SK-N-SH (cell line): ENCODE measurements at regions not wholly inside any gene's neighbourhood (a gene's known extent, or its start where the extent isn't known, plus 50 kb on each side); places are given as distances from the start of the nearest gene placed in this dataset.

ENCODE experiments used
- CTCF ChIA-PET: fragments of 300-600, 350-600 bp; formaldehyde crosslinking; extraction: SDS; loops from one replicate; lab custom pipeline; 2021; lab: Yijun Ruan, JAX
- POLR2A ChIA-PET: fragments of 350-600 bp; sonication (Branson Sonifier 250); formaldehyde crosslinking; extraction: SDS; loops from one replicate; lab custom pipeline; 2020; ENCODE audit warnings: antibody characterized with exemption, inconsistent platforms; lab: Yijun Ruan, JAX
- DNase-seq: peaks from one replicate; pipeline ENCODE4 v3.0.0; 2012
- H2AFZ ChIP-seq: fragments of 200-600 bp; sonication (generic); 2 replicates; pipeline ENCODE4 v1.8.1; 2016; ENCODE audit warnings: antibody characterized with exemption, mild to moderate bottlenecking, low read depth
- H3F3A ChIP-seq: fragments of 200-600 bp; sonication (generic); replicated peaks from 2 replicates; pipeline ENCODE3; 2016; ENCODE audit warnings: antibody characterized with exemption, mild to moderate bottlenecking; ENCODE audit not compliant: insufficient read depth
- H3K27ac ChIP-seq, 2 experiments: fragments of 200-500 bp in 1 of 2; fragments of 200-600 bp in 1 of 2; sonication (Bioruptor generic) in 1 of 2; sonication (generic), shearing (Covaris generic) in 1 of 2; 2 replicates each; pipeline versions ENCODE4 v1.5.1 to v1.6.1; 2014 to 2016; ENCODE audit warnings: low read depth in 2 of 2, inconsistent platforms in 1 of 2, low read length in 1 of 2, mild to moderate bottlenecking in 1 of 2, mixed read lengths in 1 of 2
- H3K27me3 ChIP-seq: fragments of 200-600 bp; sonication (generic), shearing (Covaris generic); 2 replicates; pipeline ENCODE4 v1.6.1; 2016; ENCODE audit warnings: mixed run types; ENCODE audit not compliant: insufficient read depth
- H3K36me3 ChIP-seq, 2 experiments: fragments of 200-500 bp in 1 of 2; fragments of 200-600 bp in 1 of 2; sonication (Bioruptor generic) in 1 of 2; sonication (generic) in 1 of 2; replicated peaks in 1 of 2; 2 replicates each; pipeline versions ENCODE3 to v1.5.1; 2014 to 2016; ENCODE audit warnings: low read length in 1 of 2, mild to moderate bottlenecking in 1 of 2; ENCODE audit not compliant: insufficient read depth in 2 of 2, control insufficient read depth in 1 of 2
- H3K4me1 ChIP-seq, 2 experiments: fragments of 200-500 bp in 1 of 2; fragments of 200-600 bp in 1 of 2; sonication (Bioruptor generic) in 1 of 2; sonication (generic), shearing (Covaris generic) in 1 of 2; 2 replicates each; pipeline versions ENCODE4 v1.5.1 to v1.6.1; 2014 to 2016; ENCODE audit warnings: low read depth in 1 of 2, low read length in 1 of 2, mixed run types in 1 of 2; ENCODE audit not compliant: insufficient read depth in 2 of 2, control insufficient read depth in 1 of 2
- H3K4me2 ChIP-seq: fragments of 200-600 bp; sonication (generic), shearing (Covaris generic); 2 replicates; pipeline ENCODE4 v1.6.1; 2017; ENCODE audit warnings: mixed run types
- H3K4me3 ChIP-seq, 2 experiments: fragments of 200-500 bp in 1 of 2; fragments of 200-600 bp in 1 of 2; sonication (Bioruptor generic) in 1 of 2; sonication (generic), shearing (Covaris generic) in 1 of 2; 2 replicates each; pipeline versions ENCODE4 v1.5.1 to v1.8.1; 2014 to 2016; ENCODE audit warnings: low read depth in 2 of 2, inconsistent platforms in 1 of 2, low read length in 1 of 2, mild to moderate bottlenecking in 1 of 2, mixed read lengths in 1 of 2, moderate library complexity in 1 of 2
- H3K79me2 ChIP-seq: fragments of 200-600 bp; sonication (generic); 2 replicates; pipeline ENCODE4 v1.8.1; 2017; ENCODE audit warnings: mild to moderate bottlenecking; ENCODE audit not compliant: insufficient read depth
- H3K9ac ChIP-seq: fragments of 200-600 bp; sonication (generic); 2 replicates; pipeline ENCODE4 v1.6.1; 2017; ENCODE audit warnings: mixed run types
- H3K9me2 ChIP-seq: fragments of 200-600 bp; sonication (generic); 2 replicates; pipeline ENCODE4 v1.6.1; 2017; ENCODE audit warnings: mixed run types
- H3K9me3 ChIP-seq: fragments of 200-600 bp; sonication (generic); 2 replicates; pipeline ENCODE4 v1.6.1; 2017; ENCODE audit warnings: mixed run types, mild to moderate bottlenecking, moderate library complexity
- H4K20me1 ChIP-seq: fragments of 200-600 bp; sonication (generic); 2 replicates; pipeline ENCODE4 v1.6.1; 2017; ENCODE audit warnings: mild to moderate bottlenecking, mixed run types; ENCODE audit not compliant: insufficient read depth
- CHD2 ChIP-seq: fragments of 150-350 bp; IDR thresholded peaks from 2 replicates; pipeline ENCODE4 v1.6.1; 2018; ENCODE audit warnings: low read length; ENCODE audit not compliant: partially characterized antibody
- EZH2phosphoT487 ChIP-seq: fragments of 200-600 bp; sonication (generic); IDR thresholded peaks from 2 replicates; pipeline ENCODE4 v1.6.1; 2017; ENCODE audit warnings: low read depth, mixed run types, mild to moderate bottlenecking, antibody characterized with exemption, moderate library complexity, borderline replicate concordance
- FOSL2 ChIP-seq: IDR thresholded peaks from 2 replicates; pipeline ENCODE4 v1.4.0; 2012; ENCODE audit warnings: low read depth, mild to moderate bottlenecking, moderate library complexity, borderline replicate concordance
- FOXJ3 ChIP-seq: sonication (generic); formaldehyde crosslinking; IDR thresholded peaks from 2 replicates; pipeline ENCODE4 v1.5.1; 2020; ENCODE audit warnings: mild to moderate bottlenecking, missing genetic modification reagents
- MAX ChIP-seq: IDR thresholded peaks from 2 replicates; pipeline ENCODE4 v1.4.0; 2012; ENCODE audit warnings: low read depth
- MEF2A ChIP-seq: IDR thresholded peaks from 2 replicates; pipeline ENCODE4 v1.4.0; 2012; ENCODE audit warnings: low read depth, borderline replicate concordance
- PBX3 ChIP-seq: IDR thresholded peaks from 2 replicates; pipeline ENCODE4; 2012
- RXRA ChIP-seq: IDR thresholded peaks from 2 replicates; pipeline ENCODE4 v1.4.0; 2012; ENCODE audit warnings: low read depth, mild to moderate bottlenecking, borderline replicate concordance
- SIN3A ChIP-seq: IDR thresholded peaks from 2 replicates; pipeline ENCODE4 v1.6.1; 2012; ENCODE audit warnings: low read depth, mild to moderate bottlenecking, low read length, moderate library complexity, borderline replicate concordance
- SMC3 ChIP-seq: IDR thresholded peaks from 2 replicates; pipeline ENCODE4 v1.6.1; 2012; ENCODE audit warnings: low read depth, low read length, improper control_type of control experiment
- TAF1 ChIP-seq: IDR thresholded peaks from 2 replicates; pipeline ENCODE4 v1.6.1; 2012; ENCODE audit warnings: low read depth, mild to moderate bottlenecking, low read length, moderate library complexity, borderline replicate concordance
- TCF12 ChIP-seq: IDR thresholded peaks from 2 replicates; pipeline ENCODE4 v1.4.0; 2012
- USF2 ChIP-seq: fragments of 150-350 bp; IDR thresholded peaks from 2 replicates; pipeline ENCODE4 v1.6.1; 2017; ENCODE audit warnings: antibody characterized with exemption, low read length, low read depth, borderline replicate concordance
- WGBS: methylation state at CpG from one replicate; pipeline ENCODE4 v1.1.6; 2017; ENCODE audit warnings: low lambda C conversion rate; 5-methylcytosine and 5-hydroxymethylcytosine counted together

- Histone ChIP-seq H3K27ac (peak overlapping the region in 1 of 2 experiments; percentile 51; a peak in 3 of 4 replicates), H3K9me3 (no peaks in the 10 kb centered on the region), H4K20me1 (no peaks in the 10 kb centered on the region), H3K9me2 (no peaks in the 10 kb centered on the region), H3K4me2 (peak overlapping the region; percentile 42; the same call in 1 of the 2 replicates), H3K4me3 (no peak overlapping the region), H3F3A (no peaks in the 10 kb centered on the region), H3K4me1 (peaks cover 0 to 17% of the 10 kb centered on the region in 2 experiments; a peak in 3 of 4 replicates), H3K27me3 (no peaks in the 10 kb centered on the region), H3K36me3 (no peaks in the 10 kb centered on the region), H3K79me2 (no peaks in the 10 kb centered on the region), H3K9ac (peak overlapping the region; percentile 27; the same call in 1 of the 2 replicates), H2AFZ (no peak overlapping the region; the same call in 1 of the 2 replicates)
- ChIA-PET CTCF (interaction anchor here (1.0 kb wide), 1 partner anchor 27 kb away, joined by 4 read pairs; no protein-coding TSS in a partner anchor), POLR2A (no interaction called here)
- DNase-seq: no peak
- WGBS: 56% methylated on average over 14 of the region's 14 CpGs
- TF ChIP-seq FOSL2 (peak; percentile 18; the same call in 1 of the 2 replicates), FOXJ3 (CRISPR knock-in tag) (no peak), PBX3 (peak; percentile 47), CHD2 (no peak)
These were observed 345.7 kb upstream of the WWC1 start for GRCh38 chr5:167945542-167946384.

- no peak overlapping the region for H3K27ac ChIP-seq
- TF ChIP-seq EZH2phosphoT487: no peak
- no peak for TF ChIP-seq TAF1
- H3K4me2 ChIP-seq: no peak overlapping the region
- no peaks in the 10 kb centered on the region for H3K27me3 ChIP-seq
- 52% methylated on average over 1 of the region's 1 CpG for WGBS
- no peaks in the 10 kb centered on the region for H3F3A ChIP-seq
- no peak overlapping the region for H3K4me3 ChIP-seq
- POLR2A ChIA-PET: no interaction called here
- no peak overlapping the region for H2AFZ ChIP-seq
- peaks cover 0 to 17% of the 10 kb centered on the region in 2 experiments; a peak in 2 of 4 replicates for H3K4me1 ChIP-seq
- DNase-seq: no peak
- no peaks in the 10 kb centered on the region for H3K9me2 ChIP-seq
- no peaks in the 10 kb centered on the region for H3K79me2 ChIP-seq
- H4K20me1 ChIP-seq: no peaks in the 10 kb centered on the region
- H3K9me3 ChIP-seq: no peaks in the 10 kb centered on the region
- CTCF ChIA-PET: no interaction called here
- H3K36me3 ChIP-seq: no peaks in the 10 kb centered on the region
- H3K9ac ChIP-seq: no peak overlapping the region
These were observed 344.1 kb upstream of the WWC1 start for GRCh38 chr5:167947306-167947705.

- Histone ChIP-seq H3K9me3 (no peaks in the 10 kb centered on the region), H3K27me3 (no peaks in the 10 kb centered on the region), H3K36me3 (no peaks in the 10 kb centered on the region), H3K79me2 (no peaks in the 10 kb centered on the region), H3F3A (no peaks in the 10 kb centered on the region), H3K4me3 (no peak overlapping the region), H3K27ac (no peak overlapping the region), H4K20me1 (no peaks in the 10 kb centered on the region), H2AFZ (no peak overlapping the region), H3K4me1 (peaks cover 0 to 17% of the 10 kb centered on the region in 2 experiments; a peak in 2 of 4 replicates), H3K4me2 (no peak overlapping the region), H3K9me2 (no peaks in the 10 kb centered on the region), H3K9ac (no peak overlapping the region)
- ChIA-PET CTCF (no interaction called here), POLR2A (no interaction called here)
- no peak for DNase-seq
- 77% methylated on average over 3 of the region's 3 CpGs for WGBS
- no peak for TF ChIP-seq FOSL2
- TF ChIP-seq MAX: no peak
- TF ChIP-seq FOXJ3 (CRISPR knock-in tag): no peak
- TF ChIP-seq TCF12: no peak
- no peak for TF ChIP-seq RXRA
- no peak for TF ChIP-seq USF2
- TF ChIP-seq EZH2phosphoT487: no peak
- TF ChIP-seq MEF2A: no peak
- TF ChIP-seq SMC3: no peak
- no peak for TF ChIP-seq SIN3A
- TF ChIP-seq PBX3: no peak
These were observed 343.2 kb upstream of the WWC1 start for GRCh38 chr5:167948251-167948650.
